ENCODE measurements at regions not wholly inside any gene's neighbourhood (a gene's known extent, or its start where the extent isn't known, plus 50 kb on each side); places are given as distances from the start of the nearest gene placed in this dataset.

- TF ChIP-seq POLR2A (IDR thresholded peaks at IDR 0.05) = no peak
- TF ChIP-seq, protein P1, sequence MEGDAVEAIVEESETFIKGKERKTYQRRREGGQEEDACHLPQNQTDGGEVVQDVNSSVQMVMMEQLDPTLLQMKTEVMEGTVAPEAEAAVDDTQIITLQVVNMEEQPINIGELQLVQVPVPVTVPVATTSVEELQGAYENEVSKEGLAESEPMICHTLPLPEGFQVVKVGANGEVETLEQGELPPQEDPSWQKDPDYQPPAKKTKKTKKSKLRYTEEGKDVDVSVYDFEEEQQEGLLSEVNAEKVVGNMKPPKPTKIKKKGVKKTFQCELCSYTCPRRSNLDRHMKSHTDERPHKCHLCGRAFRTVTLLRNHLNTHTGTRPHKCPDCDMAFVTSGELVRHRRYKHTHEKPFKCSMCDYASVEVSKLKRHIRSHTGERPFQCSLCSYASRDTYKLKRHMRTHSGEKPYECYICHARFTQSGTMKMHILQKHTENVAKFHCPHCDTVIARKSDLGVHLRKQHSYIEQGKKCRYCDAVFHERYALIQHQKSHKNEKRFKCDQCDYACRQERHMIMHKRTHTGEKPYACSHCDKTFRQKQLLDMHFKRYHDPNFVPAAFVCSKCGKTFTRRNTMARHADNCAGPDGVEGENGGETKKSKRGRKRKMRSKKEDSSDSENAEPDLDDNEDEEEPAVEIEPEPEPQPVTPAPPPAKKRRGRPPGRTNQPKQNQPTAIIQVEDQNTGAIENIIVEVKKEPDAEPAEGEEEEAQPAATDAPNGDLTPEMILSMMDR (IDR thresholded peaks at IDR 0.05) = no peak
Measured at GRCh38 chr1:232106415-232106814, 479.8 kb downstream of the DISC1 start.

Data from vagina (tissue), 2 donors.